ENCODE measurements at regions not wholly inside any gene's neighbourhood (a gene's known extent, or its start where the extent isn't known, plus 50 kb on each side); places are given as distances from the start of the nearest gene placed in this dataset.
A peak's percentile ranks its signal among the peaks of the same experiment; 100 is the strongest.

GRCh38 chr13:72657379-72657778 lies 70.0 kb downstream of the MZT1 start:
- Mint-ChIP-seq H3K4me1 (no peaks in the 10 kb centered on the region), H3K4me3 (no peak overlapping the region), H3K9me3 (peaks cover 0 to 2% (median 0%) of the 10 kb centered on the region in 3 donors), H3K27ac (no peak overlapping the region), H3K27me3 (no peaks in the 10 kb centered on the region), H3K36me3 (peaks cover 1% of the 10 kb centered on the region)

GRCh38 chr13:72656357-72656756 lies 71.1 kb downstream of the MZT1 start:
- peaks cover 0 to 2% (median 0%) of the 10 kb centered on the region in 3 donors for H3K9me3 Mint-ChIP-seq
- no peaks in the 10 kb centered on the region for H3K4me1 Mint-ChIP-seq
- peaks cover 1% of the 10 kb centered on the region for H3K36me3 Mint-ChIP-seq
- H3K4me3 Mint-ChIP-seq: no peak overlapping the region
- H3K27me3 Mint-ChIP-seq: no peaks in the 10 kb centered on the region
- no peak overlapping the region for H3K27ac Mint-ChIP-seq

GRCh38 chr13:72653506-72653905 lies 73.9 kb downstream of the MZT1 start:
- no peak overlapping the region for H3K27ac Mint-ChIP-seq
- H3K27me3 Mint-ChIP-seq: peaks cover 1% of the 10 kb centered on the region
- H3K36me3 Mint-ChIP-seq: no peaks in the 10 kb centered on the region
- no peak overlapping the region for H3K4me3 Mint-ChIP-seq
- no peaks in the 10 kb centered on the region for H3K4me1 Mint-ChIP-seq
- peaks cover 0 to 2% (median 0%) of the 10 kb centered on the region in 3 donors for H3K9me3 Mint-ChIP-seq

DNA sequence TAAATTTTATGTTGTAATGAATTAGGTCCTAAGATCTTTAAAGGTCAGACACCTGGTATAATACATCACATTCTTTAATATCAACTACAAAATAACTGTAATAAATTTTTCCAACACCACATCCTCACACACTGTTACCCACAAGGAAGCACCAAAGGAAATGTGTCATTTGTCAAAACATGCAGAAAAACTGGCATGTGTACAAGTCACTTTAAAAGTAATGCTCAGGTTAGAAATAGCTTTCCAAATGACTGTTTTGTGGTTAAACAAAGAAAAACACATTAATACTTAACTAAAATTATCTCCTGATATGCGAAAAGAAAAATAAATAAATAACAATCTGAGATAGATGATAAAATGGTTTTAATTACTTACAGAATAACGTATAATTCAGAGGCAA lies 74.7 kb downstream of the MZT1 start:
- Mint-ChIP-seq H3K4me1 (no peaks in the 10 kb centered on the region), H3K4me3 (no peak overlapping the region), H3K27ac (peak overlapping the region in 1 of 3 donors; percentile 3), H3K36me3 (no peaks in the 10 kb centered on the region), H3K9me3 (peaks cover 0 to 2% (median 0%) of the 10 kb centered on the region in 3 donors), H3K27me3 (peaks cover 1% of the 10 kb centered on the region)

- Mint-ChIP-seq H3K27ac (no peak overlapping the region), H3K4me1 (no peaks in the 10 kb centered on the region), H3K9me3 (peaks cover 0 to 1% (median 0%) of the 10 kb centered on the region in 3 donors), H3K36me3 (no peaks in the 10 kb centered on the region), H3K4me3 (no peak overlapping the region), H3K27me3 (peaks cover 1% of the 10 kb centered on the region)
These were observed 76.3 kb downstream of the MZT1 start for GRCh38 chr13:72651144-72651543.

- Mint-ChIP-seq H3K9me3 (no peaks in the 10 kb centered on the region), H3K27me3 (peaks cover 1% of the 10 kb centered on the region), H3K4me1 (no peaks in the 10 kb centered on the region), H3K36me3 (no peaks in the 10 kb centered on the region), H3K27ac (no peak overlapping the region), H3K4me3 (no peak overlapping the region)
These were observed 77.3 kb downstream of the MZT1 start for GRCh38 chr13:72650051-72650700.

DNA sequence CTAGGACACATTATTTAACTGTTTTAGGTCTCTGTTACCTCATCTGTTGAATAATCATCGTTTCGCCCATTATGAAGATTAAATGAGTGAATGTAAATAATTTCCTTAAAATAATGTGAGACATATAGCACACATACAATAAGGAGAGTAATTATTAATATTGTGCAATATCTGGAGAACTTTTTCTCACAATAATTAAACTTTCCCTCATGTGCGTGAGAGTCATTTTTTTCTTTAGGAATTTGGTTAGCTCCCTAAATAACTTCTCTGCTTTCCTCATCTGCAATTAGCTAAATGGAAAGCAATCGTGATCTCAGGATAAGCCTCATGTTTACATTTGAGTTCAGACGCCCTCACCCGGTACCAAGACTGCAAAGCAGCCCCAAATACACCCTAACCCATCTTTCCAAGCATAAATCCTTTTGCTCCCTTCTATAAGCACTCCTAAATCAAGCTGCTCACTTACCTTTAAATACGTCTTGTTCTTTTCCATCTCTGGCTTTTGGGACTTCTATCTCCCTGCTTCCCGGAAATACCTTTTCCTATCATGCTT lies 78.8 kb downstream of the MZT1 start:
- peak overlapping the region in 1 of 3 donors; percentile 2 for H3K27ac Mint-ChIP-seq
- no peaks in the 10 kb centered on the region for H3K36me3 Mint-ChIP-seq
- no peaks in the 10 kb centered on the region for H3K9me3 Mint-ChIP-seq
- peaks cover 1% of the 10 kb centered on the region for H3K27me3 Mint-ChIP-seq
- H3K4me1 Mint-ChIP-seq: no peaks in the 10 kb centered on the region
- H3K4me3 Mint-ChIP-seq: no peak overlapping the region

GRCh38 chr13:72647422-72647821 lies 80.0 kb downstream of the MZT1 start:
- peaks cover 1% of the 10 kb centered on the region for H3K27me3 Mint-ChIP-seq

DNA sequence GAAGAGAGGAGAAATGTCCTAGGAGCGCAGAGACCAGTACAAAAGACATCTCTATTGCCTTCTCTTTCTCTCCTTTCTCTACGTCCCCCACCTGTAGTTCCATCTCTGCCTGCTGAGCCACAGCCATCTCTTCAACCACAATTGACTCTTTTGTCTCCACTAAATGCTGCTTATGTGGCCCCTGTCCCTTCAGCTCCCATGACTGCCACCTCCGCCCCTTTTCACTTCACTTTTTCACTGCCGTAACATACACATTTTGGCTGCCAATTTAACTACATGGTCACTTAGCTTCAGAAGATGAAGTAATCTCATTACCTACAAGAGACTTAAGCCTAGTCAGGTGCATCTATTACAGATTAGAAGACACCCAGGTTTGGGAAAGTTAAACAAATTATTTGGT lies 81.9 kb downstream of the MZT1 start:
- no peaks in the 10 kb centered on the region for H3K4me1 Mint-ChIP-seq
- H3K36me3 Mint-ChIP-seq: no peaks in the 10 kb centered on the region
- H3K27me3 Mint-ChIP-seq: no peaks in the 10 kb centered on the region
- no peak overlapping the region for H3K4me3 Mint-ChIP-seq
- no peaks in the 10 kb centered on the region for H3K9me3 Mint-ChIP-seq
- no peak overlapping the region for H3K27ac Mint-ChIP-seq

More at GRCh38 chr13:72647422-72647821, 80.0 kb downstream of the MZT1 start:
- H3K36me3 Mint-ChIP-seq: no peaks in the 10 kb centered on the region
- H3K4me3 Mint-ChIP-seq: no peak overlapping the region
- H3K9me3 Mint-ChIP-seq: no peaks in the 10 kb centered on the region
- no peak overlapping the region for H3K27ac Mint-ChIP-seq
- no peaks in the 10 kb centered on the region for H3K4me1 Mint-ChIP-seq

DNA sequence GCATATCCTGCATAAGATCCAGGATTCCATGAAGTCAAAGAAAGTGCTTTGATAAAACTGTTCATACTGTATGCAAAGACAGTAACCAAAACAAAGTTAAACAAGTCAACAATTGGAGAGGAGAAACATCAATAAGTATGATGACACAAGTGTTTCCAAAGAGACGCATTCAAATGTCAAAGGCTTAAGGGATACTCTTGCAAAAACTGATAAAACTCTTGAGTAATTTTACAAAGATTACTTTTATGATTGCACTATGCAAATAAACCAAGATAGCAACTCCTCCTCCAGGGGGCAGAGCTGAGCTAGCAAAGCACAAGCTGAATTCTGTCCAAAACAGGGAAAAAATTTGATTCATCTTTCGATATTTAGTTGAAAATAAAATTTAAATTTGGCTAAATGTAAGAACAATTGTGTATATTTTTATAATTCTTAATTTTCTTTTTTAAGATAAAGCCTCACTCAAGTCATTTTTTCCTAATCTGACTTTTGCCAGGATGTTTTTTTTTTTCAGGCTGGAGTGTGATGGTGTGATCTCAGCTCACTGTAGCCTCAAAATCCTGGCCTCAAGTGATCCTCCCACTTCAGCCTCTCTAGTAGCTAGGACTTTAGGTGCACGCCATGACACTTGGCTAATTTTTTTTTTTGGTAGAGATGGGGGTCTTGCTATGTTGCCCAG lies 84.0 kb downstream of the MZT1 start:
- Mint-ChIP-seq H3K4me1 (no peaks in the 10 kb centered on the region), H3K9me3 (no peaks in the 10 kb centered on the region), H3K27ac (no peak overlapping the region), H3K27me3 (no peaks in the 10 kb centered on the region), H3K4me3 (no peak overlapping the region), H3K36me3 (no peaks in the 10 kb centered on the region)

- Mint-ChIP-seq H3K27me3 (no peaks in the 10 kb centered on the region), H3K4me3 (no peak overlapping the region), H3K27ac (no peak overlapping the region), H3K36me3 (no peaks in the 10 kb centered on the region), H3K9me3 (no peaks in the 10 kb centered on the region), H3K4me1 (no peaks in the 10 kb centered on the region)
These were observed 88.1 kb downstream of the MZT1 start for GRCh38 chr13:72639377-72639776.

GRCh38 chr13:72638059-72638815 lies 89.2 kb downstream of the MZT1 start:
- Mint-ChIP-seq H3K27ac (no peak overlapping the region), H3K36me3 (no peaks in the 10 kb centered on the region), H3K4me1 (no peaks in the 10 kb centered on the region), H3K27me3 (no peaks in the 10 kb centered on the region), H3K9me3 (no peaks in the 10 kb centered on the region), H3K4me3 (no peak overlapping the region)

DNA sequence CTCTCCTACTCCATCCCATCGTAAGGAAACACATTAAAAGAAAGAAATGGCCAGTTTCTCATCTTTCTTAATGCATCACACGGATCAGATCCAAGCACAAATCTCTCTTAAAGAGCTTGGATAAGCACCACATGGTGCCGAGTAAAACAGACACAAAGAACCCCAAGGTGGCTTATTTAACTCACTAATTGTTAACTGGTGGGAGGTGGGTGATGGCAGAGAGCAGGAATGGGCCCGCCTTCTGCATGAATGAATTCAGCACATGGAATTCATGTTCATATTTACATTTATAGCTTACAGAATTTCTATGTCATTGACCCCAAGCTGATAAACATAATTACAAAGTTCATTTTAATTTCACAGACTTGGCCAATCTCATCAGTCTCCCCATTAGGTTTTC lies 89.9 kb downstream of the MZT1 start:
- Mint-ChIP-seq H3K9me3 (no peaks in the 10 kb centered on the region), H3K27ac (no peak overlapping the region), H3K36me3 (no peaks in the 10 kb centered on the region), H3K27me3 (no peaks in the 10 kb centered on the region), H3K4me3 (no peak overlapping the region), H3K4me1 (no peaks in the 10 kb centered on the region)

DNA sequence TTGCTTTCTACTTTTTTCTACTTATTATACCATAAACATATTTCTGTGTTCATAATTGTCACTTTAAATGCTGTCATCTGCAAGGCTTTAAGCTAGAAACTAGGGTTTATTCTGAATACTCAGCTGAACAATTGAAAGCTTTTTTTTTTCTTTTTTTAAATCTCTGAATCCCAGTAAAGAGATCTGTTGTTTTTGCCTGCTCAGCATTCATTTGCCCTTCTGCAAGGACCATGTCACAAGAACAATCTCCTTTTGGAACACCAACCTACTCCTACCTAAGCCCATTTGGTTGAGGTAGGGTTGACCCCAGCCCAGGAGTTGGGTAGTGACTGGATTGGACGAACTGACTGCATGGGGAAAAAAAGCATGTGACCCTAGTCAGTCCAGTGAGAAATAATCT lies 92.6 kb downstream of the MZT1 start:
- Mint-ChIP-seq H3K27ac (no peak overlapping the region), H3K4me1 (no peaks in the 10 kb centered on the region), H3K27me3 (no peaks in the 10 kb centered on the region), H3K4me3 (no peak overlapping the region), H3K9me3 (peaks cover 3 to 5% (median 4%) of the 10 kb centered on the region in 3 donors), H3K36me3 (no peaks in the 10 kb centered on the region)

DNA sequence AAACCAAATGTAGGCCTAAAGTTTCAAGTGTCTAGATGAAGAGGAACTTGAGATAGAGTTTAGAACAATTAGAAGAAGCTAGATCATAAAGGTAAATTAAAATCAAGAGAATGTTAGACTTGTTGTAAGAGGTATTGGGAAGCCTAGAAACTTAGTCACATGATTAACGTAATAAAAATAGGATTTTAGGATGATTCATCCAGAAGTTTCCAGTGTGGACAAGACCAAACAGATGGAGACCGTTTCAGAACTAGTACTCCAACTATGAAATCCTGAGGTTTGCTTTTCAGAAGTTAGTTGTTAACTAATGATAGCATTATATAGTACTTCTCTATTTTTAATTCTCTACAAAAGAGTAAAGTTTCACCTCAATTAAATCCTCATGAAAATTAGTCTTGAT lies 104.9 kb downstream of the MZT1 start:
- Mint-ChIP-seq H3K27me3 (peaks cover 3% of the 10 kb centered on the region), H3K36me3 (no peaks in the 10 kb centered on the region), H3K27ac (no peak overlapping the region), H3K4me1 (no peaks in the 10 kb centered on the region), H3K9me3 (peaks cover 0 to 5% (median 0%) of the 10 kb centered on the region in 3 donors), H3K4me3 (no peak overlapping the region)
